K562 (cell line): ENCODE measurements at regions not wholly inside any gene's neighbourhood (a gene's known extent, or its start where the extent isn't known, plus 50 kb on each side); places are given as distances from the start of the nearest gene placed in this dataset.

Experiments used
- ATAC-seq: fragments of 200-7000 bp; cut with Tn5 transposase; 3 replicates; pipeline ENCODE4 v1.9.1; 2020; ENCODE audit warnings: moderate library complexity
- BruUV-seq: library from RNA; stranded (reverse); fragments of 400-500 nt; replicated peaks from 2 replicates; lab custom pipeline; 2021; lab: Mats Ljungman, UMichigan
- CTCF ChIA-PET: fragments of 300-600 bp; formaldehyde crosslinking; extraction: SDS; loops from one replicate; lab custom pipeline; 2021; ENCODE audit warnings: low intra/inter-chr PET ratio; lab: Yijun Ruan, JAX
- POLR2A ChIA-PET: fragments of 300-600, 350-650 bp; sonication (Branson Sonifier 250); formaldehyde crosslinking; extraction: SDS; loops from one replicate; lab custom pipeline; 2021; ENCODE audit warnings: antibody characterized with exemption, inconsistent platforms; lab: Yijun Ruan, JAX
- DNase-seq, 4 experiments: peaks; one replicate each; pipeline versions ENCODE4 v3.0.0 to v3.0.0-alpha.2; 2011 to 2018; ENCODE audit warnings: low spot score in 3 of 4, mixed read lengths in 3 of 4; ENCODE audit errors: extremely low read depth in 1 of 4
- FAIRE-seq: peaks from 2 replicates; lab custom pipeline; 2011; peaks lifted over from hg19 to GRCh38; lab: Jason Lieb, UNC
- H2AFZ ChIP-seq: 2 replicates; pipeline ENCODE4 v1.6.0; 2011; ENCODE audit warnings: low read depth, low read length, control low read depth, inconsistent platforms
- H3K27ac ChIP-seq: fragments of 200-600 bp; 3 replicates; pipeline ENCODE4 v1.8.0; 2011; ENCODE audit warnings: low read depth, mild to moderate bottlenecking, control low read depth, inconsistent platforms, low read length, moderate library complexity, mixed read lengths; ENCODE audit errors: extremely low read depth
- H3K27me3 ChIP-seq, 2 experiments: fragments of 300-600 bp in 1 of 2; 2 replicates in 1 of 2; 3 replicates in 1 of 2; pipeline versions ENCODE4 v1.6.0 to v1.8.0; 2011; ENCODE audit warnings: inconsistent platforms in 2 of 2, low read length in 2 of 2, mild to moderate bottlenecking in 1 of 2, mixed read lengths in 1 of 2, moderate library complexity in 1 of 2; ENCODE audit not compliant: control insufficient read depth in 2 of 2, insufficient read depth in 2 of 2
- H3K36me3 ChIP-seq: fragments of 300-600 bp; 3 replicates; pipeline ENCODE4 v1.8.0; 2011; ENCODE audit warnings: mild to moderate bottlenecking, low read length, inconsistent platforms; ENCODE audit not compliant: control insufficient read depth, insufficient read depth
- H3K4me1 ChIP-seq, 2 experiments: fragments of 200-600 bp in 1 of 2; replicated peaks in 1 of 2; 2 replicates in 1 of 2; 3 replicates in 1 of 2; pipeline versions ENCODE4 v1.5.1 to v1.8.0; 2011; ENCODE audit warnings: inconsistent platforms in 2 of 2, low read length in 2 of 2, mild to moderate bottlenecking in 1 of 2, mixed read lengths in 1 of 2, moderate library complexity in 1 of 2; ENCODE audit not compliant: control insufficient read depth in 2 of 2, insufficient read depth in 2 of 2
- H3K4me2 ChIP-seq: 2 replicates; pipeline ENCODE4 v1.6.1; 2011; ENCODE audit warnings: low read length, control low read depth, inconsistent platforms, mixed read lengths; ENCODE audit not compliant: insufficient read depth
- H3K4me3 ChIP-seq: fragments of 200-600 bp; sonication (generic), shearing (Covaris generic); 2 replicates; pipeline ENCODE4 v1.5.1; 2016; ENCODE audit warnings: control low read depth, inconsistent platforms
- H3K79me2 ChIP-seq: fragments of 200-600 bp; 3 replicates; pipeline ENCODE4 v1.8.0; 2011; ENCODE audit warnings: low read length, inconsistent platforms; ENCODE audit not compliant: control insufficient read depth, insufficient read depth
- H3K9ac ChIP-seq, 2 experiments: 2 replicates each; pipeline versions ENCODE4 v1.6.0 to v1.6.1; 2011; ENCODE audit warnings: low read depth in 2 of 2, low read length in 2 of 2, control low read depth in 1 of 2, inconsistent platforms in 1 of 2, mild to moderate bottlenecking in 1 of 2, mixed read lengths in 1 of 2; ENCODE audit not compliant: insufficient read depth in 1 of 2
- H3K9me1 ChIP-seq: one replicate; pipeline ENCODE4 v1.6.0; 2011; ENCODE audit warnings: inconsistent platforms, mild to moderate bottlenecking, low read length, moderate library complexity; ENCODE audit not compliant: control insufficient read depth, insufficient read depth
- H3K9me3 ChIP-seq: replicated peaks from 2 replicates; pipeline ENCODE4 v1.5.1; 2011; ENCODE audit warnings: low read depth, low read length, inconsistent platforms; ENCODE audit not compliant: control insufficient read depth, insufficient read depth
- H4K20me1 ChIP-seq: replicated peaks from 2 replicates; pipeline ENCODE4 v1.6.1; 2011; ENCODE audit warnings: low read length, inconsistent platforms, mixed read lengths; ENCODE audit not compliant: control insufficient read depth, insufficient read depth
- BRD4 ChIP-seq: fragments of 200-600 bp; sonication (generic); IDR thresholded peaks from 2 replicates; pipeline ENCODE4 v1.6.1; 2017; ENCODE audit warnings: inconsistent platforms
- CCAR2 ChIP-seq: fragments of 200-400 bp; formaldehyde crosslinking; IDR thresholded peaks from 2 replicates; pipeline ENCODE4 v1.6.1; 2017; ENCODE audit warnings: mild to moderate bottlenecking, low read depth, low read length
- CREM ChIP-seq: IDR thresholded peaks from 2 replicates; pipeline ENCODE4 v1.6.1; 2014; ENCODE audit warnings: antibody characterized with exemption, low read depth
- ESRRB ChIP-seq: fragments of 250-450 bp; sonication (Bioruptor Pico); IDR thresholded peaks from 2 replicates; pipeline ENCODE4 v1.5.0; 2020; ENCODE audit warnings: mild to moderate bottlenecking, moderate library complexity, borderline replicate concordance
- HEY1 ChIP-seq: fragments of 250-450 bp; sonication (Bioruptor Pico); IDR thresholded peaks from 2 replicates; pipeline ENCODE4 v1.5.0; 2020; ENCODE audit warnings: mild to moderate bottlenecking, moderate library complexity, borderline replicate concordance
- HIVEP1 ChIP-seq: fragments of 250-450 bp; sonication (Bioruptor Pico); IDR thresholded peaks from 2 replicates; pipeline ENCODE4 v1.4.0; 2020; ENCODE audit warnings: mild to moderate bottlenecking
- MAZ ChIP-seq, 2 experiments: fragments of 450-650 bp in 1 of 2; sonication (generic) in 1 of 2; formaldehyde crosslinking; IDR thresholded peaks in 1 of 2; conservative IDR thresholded peaks in 1 of 2; 2 replicates each; pipeline versions ENCODE4 v1.4.0 to v1.5.0; 2020; ENCODE audit warnings: mild to moderate bottlenecking in 1 of 2, missing genetic modification reagents in 1 of 2
- MECOM ChIP-seq: fragments of 250-450 bp; sonication (Bioruptor Pico); IDR thresholded peaks from 2 replicates; pipeline ENCODE4 v1.8.0; 2022; ENCODE audit warnings: inconsistent platforms
- NR1H2 ChIP-seq: sonication (generic); formaldehyde crosslinking; IDR thresholded peaks from 2 replicates; pipeline ENCODE4 v1.4.0; 2020; ENCODE audit warnings: mild to moderate bottlenecking, missing genetic modification reagents
- NR2C2 ChIP-seq, 2 experiments: fragments of 200-800 bp in 1 of 2; sonication (Bioruptor generic) in 1 of 2; sonication (generic) in 1 of 2; formaldehyde crosslinking in 1 of 2; IDR thresholded peaks; 2 replicates each; pipeline versions ENCODE4 v1.6.1 to v1.8.0; 2016 to 2022; ENCODE audit warnings: mild to moderate bottlenecking in 1 of 2, missing compliant biosample characterization in 1 of 2, missing genetic modification characterization in 1 of 2, missing genetic modification reagents in 1 of 2
- RBM17 ChIP-seq: fragments of 200-400 bp; formaldehyde crosslinking; IDR thresholded peaks from 2 replicates; pipeline ENCODE4 v1.6.1; 2017; ENCODE audit warnings: low read depth, mild to moderate bottlenecking, low read length, borderline replicate concordance
- SIN3A ChIP-seq, 2 experiments: fragments of 150-350 bp in 1 of 2; IDR thresholded peaks; 2 replicates each; pipeline ENCODE4 v1.6.1; 2011 to 2016; ENCODE audit warnings: borderline replicate concordance in 2 of 2, low read depth in 2 of 2, low read length in 2 of 2, mild to moderate bottlenecking in 2 of 2, moderate library complexity in 2 of 2; ENCODE audit not compliant: control insufficient read depth in 1 of 2
- ZNF431 ChIP-seq: sonication (generic); formaldehyde crosslinking; IDR thresholded peaks from 2 replicates; pipeline ENCODE4 v1.8.0; 2022; ENCODE audit warnings: mild to moderate bottlenecking, missing genetic modification reagents
- whole genome bisulfite sequencing: fragments of 100-300 bp; shearing (Covaris generic); methylation state at CpG from one replicate; pipeline ENCODE4 v1.1.6; 2016; ENCODE audit warnings: low coverage, mixed read lengths; ENCODE audit not compliant: insufficient coverage; ENCODE audit errors: missing lambda C conversion rate; 5-methylcytosine and 5-hydroxymethylcytosine counted together
- in situ Hi-C: fragments of 300-500 bp; cut with MboI; formaldehyde crosslinking; loops from 4 replicates; pipeline ENCODE4 v1.15.0; 2018; ENCODE audit warnings: inconsistent platforms, mixed read lengths
- intact Hi-C: fragments of 100-400 bp; cut with micrococcal nuclease; formaldehyde crosslinking; loops from 2 replicates; pipeline ENCODE4 v1.14.2; 2022
- TF ChIP-seq, protein P1 (sequence below): fragments of 250-450 bp; sonication (Bioruptor Pico); IDR thresholded peaks from 2 replicates; pipeline ENCODE4 v1.5.0; 2021
- TF ChIP-seq, protein P2 (sequence below): fragments of 250-450 bp; sonication (Bioruptor Pico); IDR thresholded peaks from 2 replicates; pipeline ENCODE4 v1.4.0; 2020; ENCODE audit warnings: mild to moderate bottlenecking

DNA sequence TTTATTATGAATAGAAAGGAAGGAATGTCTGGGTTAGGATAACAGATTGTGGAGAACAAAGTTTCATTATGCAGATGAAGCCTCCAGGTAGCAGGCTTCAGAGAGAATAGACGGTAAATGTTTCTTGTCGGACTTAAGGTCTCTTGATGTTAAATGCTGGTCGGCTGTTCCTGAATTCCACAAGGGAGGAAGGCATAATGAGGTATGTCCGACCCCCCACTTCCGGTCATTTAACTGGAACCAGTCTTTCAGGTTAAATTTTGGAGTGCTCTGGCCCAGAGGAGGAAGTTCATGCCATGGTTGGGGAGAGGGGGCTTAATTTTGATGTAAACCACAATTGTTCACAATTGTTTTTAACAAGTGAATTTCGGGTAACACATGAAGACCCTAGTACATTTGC is 158.1 kb upstream of the VCX3A start:
- Histone ChIP-seq H3K27me3 (no peaks in the 10 kb centered on the region), H3K9me1 (no peaks in the 10 kb centered on the region), H2AFZ (no peak overlapping the region), H3K4me2 (no peak overlapping the region), H4K20me1 (no peaks in the 10 kb centered on the region), H3K9me3 (no peaks in the 10 kb centered on the region), H3K79me2 (no peaks in the 10 kb centered on the region), H3K36me3 (no peaks in the 10 kb centered on the region), H3K9ac (no peak overlapping the region), H3K4me1 (no peaks in the 10 kb centered on the region), H3K4me3 (no peak overlapping the region), H3K27ac (no peak overlapping the region)
- POLR2A ChIA-PET, result no interaction called here
- CTCF ChIA-PET, result no interaction called here
- no TSS peak for BruUV-seq
- no peak for DNase-seq
- 2% methylated on average over 6 of the region's 6 CpGs for WGBS
- no peak for ATAC-seq
- no peak for FAIRE-seq
- TF ChIP-seq HEY1 (CRISPR knock-in tag) (no peak), BRD4 (no peak), MECOM (CRISPR knock-in tag) (no peak), ESRRB (CRISPR knock-in tag) (no peak), RBM17 (no peak), CCAR2 (no peak)
- intact Hi-C loops, result no loop called here
- in situ Hi-C loops, result no loop called here

DNA sequence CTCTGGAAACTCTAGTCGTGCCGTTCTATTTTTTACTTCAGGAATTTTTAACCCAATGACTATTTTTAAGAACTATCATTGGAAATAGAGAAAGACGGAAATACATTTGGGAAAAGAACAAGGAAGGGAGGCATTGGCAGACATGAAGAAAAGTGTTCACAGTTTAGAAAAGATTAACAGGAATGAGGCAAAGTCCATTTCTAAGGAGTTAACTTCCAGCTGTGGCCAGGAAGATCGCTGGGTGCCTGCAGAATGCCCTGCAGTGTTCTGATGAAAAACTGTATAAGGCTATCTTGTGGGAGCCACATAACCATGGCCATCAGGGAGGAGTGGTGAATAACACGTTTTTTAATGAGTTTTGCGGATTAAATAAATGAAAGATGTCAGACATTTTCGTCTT is 150.6 kb upstream of the VCX3A start:
- intact Hi-C loops, result no loop called here
- no peaks in the 10 kb centered on the region for H3K36me3 ChIP-seq
- 0% methylated on average over 5 of the region's 7 CpGs for WGBS
- H3K4me1 ChIP-seq, result no peaks in the 10 kb centered on the region
- H2AFZ ChIP-seq, result no peak overlapping the region
- no peaks in the 10 kb centered on the region for H3K9me1 ChIP-seq
- FAIRE-seq (no peak), ATAC-seq (no peak), DNase-seq (no peak)
- CTCF ChIA-PET, result no interaction called here
- no peaks in the 10 kb centered on the region for H3K9me3 ChIP-seq
- in situ Hi-C loops, result no loop called here
- H3K9ac ChIP-seq, result no peak overlapping the region
- no peaks in the 10 kb centered on the region for H3K27me3 ChIP-seq
- POLR2A ChIA-PET, result no interaction called here
- H3K27ac ChIP-seq, result no peak overlapping the region
- no peak overlapping the region for H3K4me3 ChIP-seq
- no peaks in the 10 kb centered on the region for H3K79me2 ChIP-seq
- H4K20me1 ChIP-seq, result no peaks in the 10 kb centered on the region
- no TSS peak for BruUV-seq
- H3K4me2 ChIP-seq, result no peak overlapping the region
- TF ChIP-seq CREM (no peak), ZNF431 (CRISPR knock-in tag) (no peak), HIVEP1 (CRISPR knock-in tag) (no peak), MAZ (CRISPR knock-in tag; conservative IDR thresholded peaks at IDR 0.05 in 1 of 2, IDR thresholded peaks at IDR 0.05 in 1 of 2) (no peak), NR1H2 (no peak), SIN3A (IDR thresholded peaks at IDR 0.05; ENCODE audit: borderline replicate concordance in 2 of 2, control insufficient read depth in 1 of 2, low read depth in 2 of 2, low read length in 2 of 2) (no peak), NR2C2 (CRISPR knock-in tag; IDR thresholded peaks at IDR 0.05) (no peak), NR2C2 (tag; IDR thresholded peaks at IDR 0.05) (no peak)
- TF ChIP-seq, protein P1, sequence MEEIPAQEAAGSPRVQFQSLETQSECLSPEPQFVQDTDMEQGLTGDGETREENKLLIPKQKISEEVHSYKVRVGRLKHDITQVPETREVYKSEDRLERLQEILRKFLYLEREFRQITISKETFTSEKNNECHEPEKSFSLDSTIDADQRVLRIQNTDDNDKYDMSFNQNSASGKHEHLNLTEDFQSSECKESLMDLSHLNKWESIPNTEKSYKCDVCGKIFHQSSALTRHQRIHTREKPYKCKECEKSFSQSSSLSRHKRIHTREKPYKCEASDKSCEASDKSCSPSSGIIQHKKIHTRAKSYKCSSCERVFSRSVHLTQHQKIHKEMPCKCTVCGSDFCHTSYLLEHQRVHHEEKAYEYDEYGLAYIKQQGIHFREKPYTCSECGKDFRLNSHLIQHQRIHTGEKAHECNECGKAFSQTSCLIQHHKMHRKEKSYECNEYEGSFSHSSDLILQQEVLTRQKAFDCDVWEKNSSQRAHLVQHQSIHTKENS (CRISPR knock-in tag), result no peak
- TF ChIP-seq, protein P2, sequence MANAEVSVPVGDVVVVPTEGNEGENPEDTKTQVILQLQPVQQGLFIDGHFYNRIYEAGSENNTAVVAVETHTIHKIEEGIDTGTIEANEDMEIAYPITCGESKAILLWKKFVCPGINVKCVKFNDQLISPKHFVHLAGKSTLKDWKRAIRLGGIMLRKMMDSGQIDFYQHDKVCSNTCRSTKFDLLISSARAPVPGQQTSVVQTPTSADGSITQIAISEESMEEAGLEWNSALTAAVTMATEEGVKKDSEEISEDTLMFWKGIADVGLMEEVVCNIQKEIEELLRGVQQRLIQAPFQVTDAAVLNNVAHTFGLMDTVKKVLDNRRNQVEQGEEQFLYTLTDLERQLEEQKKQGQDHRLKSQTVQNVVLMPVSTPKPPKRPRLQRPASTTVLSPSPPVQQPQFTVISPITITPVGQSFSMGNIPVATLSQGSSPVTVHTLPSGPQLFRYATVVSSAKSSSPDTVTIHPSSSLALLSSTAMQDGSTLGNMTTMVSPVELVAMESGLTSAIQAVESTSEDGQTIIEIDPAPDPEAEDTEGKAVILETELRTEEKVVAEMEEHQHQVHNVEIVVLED (CRISPR knock-in tag), result no peak
